ENCODE measurements at regions not wholly inside any gene's neighbourhood (a gene's known extent, or its start where the extent isn't known, plus 50 kb on each side); places are given as distances from the start of the nearest gene placed in this dataset.

DNA sequence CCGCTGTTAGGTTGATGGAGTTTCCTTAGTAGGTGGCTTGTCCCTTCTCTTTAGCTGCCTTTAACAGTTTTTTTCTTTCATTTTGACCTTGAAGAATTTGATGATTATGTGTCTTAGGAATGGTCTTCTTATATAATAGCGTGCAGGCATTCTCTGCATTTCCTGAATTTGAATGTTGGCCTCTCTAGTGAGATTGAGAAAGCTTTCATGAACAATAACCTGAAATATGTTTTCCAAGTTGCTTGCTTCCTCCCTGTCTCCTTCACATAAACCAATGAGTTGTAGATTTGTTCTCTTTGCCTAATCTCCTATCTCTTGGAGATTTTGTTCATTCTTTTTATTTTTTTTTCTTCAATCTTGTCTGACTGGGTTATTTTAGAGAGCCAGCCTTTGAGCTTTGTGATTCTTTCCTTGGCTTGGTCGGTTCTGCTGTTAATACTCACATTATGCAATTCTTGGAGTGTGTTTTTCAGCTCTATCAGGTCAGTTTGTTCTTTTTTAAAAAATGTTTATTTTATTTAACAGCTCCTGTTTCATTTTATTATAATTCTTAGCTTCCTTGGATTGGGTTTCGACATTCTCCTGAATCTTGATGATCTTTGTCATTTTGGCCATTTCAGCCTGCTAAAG is 627.9 kb downstream of the SI start:
- TF ChIP-seq, protein P1, sequence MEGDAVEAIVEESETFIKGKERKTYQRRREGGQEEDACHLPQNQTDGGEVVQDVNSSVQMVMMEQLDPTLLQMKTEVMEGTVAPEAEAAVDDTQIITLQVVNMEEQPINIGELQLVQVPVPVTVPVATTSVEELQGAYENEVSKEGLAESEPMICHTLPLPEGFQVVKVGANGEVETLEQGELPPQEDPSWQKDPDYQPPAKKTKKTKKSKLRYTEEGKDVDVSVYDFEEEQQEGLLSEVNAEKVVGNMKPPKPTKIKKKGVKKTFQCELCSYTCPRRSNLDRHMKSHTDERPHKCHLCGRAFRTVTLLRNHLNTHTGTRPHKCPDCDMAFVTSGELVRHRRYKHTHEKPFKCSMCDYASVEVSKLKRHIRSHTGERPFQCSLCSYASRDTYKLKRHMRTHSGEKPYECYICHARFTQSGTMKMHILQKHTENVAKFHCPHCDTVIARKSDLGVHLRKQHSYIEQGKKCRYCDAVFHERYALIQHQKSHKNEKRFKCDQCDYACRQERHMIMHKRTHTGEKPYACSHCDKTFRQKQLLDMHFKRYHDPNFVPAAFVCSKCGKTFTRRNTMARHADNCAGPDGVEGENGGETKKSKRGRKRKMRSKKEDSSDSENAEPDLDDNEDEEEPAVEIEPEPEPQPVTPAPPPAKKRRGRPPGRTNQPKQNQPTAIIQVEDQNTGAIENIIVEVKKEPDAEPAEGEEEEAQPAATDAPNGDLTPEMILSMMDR (IDR thresholded peaks at IDR 0.05): no peak
- peak in 1 of 4 donors; percentile 20 for TF ChIP-seq POLR2AphosphoS5 (IDR thresholded peaks at IDR 0.05)
- TF ChIP-seq EP300 (IDR thresholded peaks at IDR 0.05): no peak
- TF ChIP-seq POLR2A (IDR thresholded peaks at IDR 0.05): no peak
